Tibial nerve (tissue), 3 donors: ENCODE measurements at regions not wholly inside any gene's neighbourhood (a gene's known extent, or its start where the extent isn't known, plus 50 kb on each side); places are given as distances from the start of the nearest gene placed in this dataset.

Experiments
- CTCF ChIP-seq, 5 experiments: fragments of 200-600 bp in 3 of 5; fragments of 450-650 bp in 2 of 5; sonication (generic) in 3 of 5; IDR thresholded peaks; one replicate each; pipeline ENCODE4 v1.5.1; 2016 to 2019; ENCODE audit warnings: antibody characterized with exemption in 5 of 5, mild to moderate bottlenecking in 3 of 5, moderate library complexity in 2 of 5
- POLR2A ChIP-seq, 2 donors: fragments of 450-650 bp; IDR thresholded peaks; one replicate each; pipeline ENCODE4 v1.6.1; 2017; ENCODE audit warnings: antibody characterized with exemption in 2 of 2, mild to moderate bottlenecking in 2 of 2, moderate library complexity in 2 of 2

- TF ChIP-seq CTCF (IDR thresholded peaks at IDR 0.05): no peak
- TF ChIP-seq POLR2A (IDR thresholded peaks at IDR 0.05): no peak
These were observed 860.9 kb upstream of the LCORL start for GRCh38 chr4:18882468-18882867.
